ENCODE measurements at regions not wholly inside any gene's neighbourhood (a gene's known extent, or its start where the extent isn't known, plus 50 kb on each side); places are given as distances from the start of the nearest gene placed in this dataset.

DNA sequence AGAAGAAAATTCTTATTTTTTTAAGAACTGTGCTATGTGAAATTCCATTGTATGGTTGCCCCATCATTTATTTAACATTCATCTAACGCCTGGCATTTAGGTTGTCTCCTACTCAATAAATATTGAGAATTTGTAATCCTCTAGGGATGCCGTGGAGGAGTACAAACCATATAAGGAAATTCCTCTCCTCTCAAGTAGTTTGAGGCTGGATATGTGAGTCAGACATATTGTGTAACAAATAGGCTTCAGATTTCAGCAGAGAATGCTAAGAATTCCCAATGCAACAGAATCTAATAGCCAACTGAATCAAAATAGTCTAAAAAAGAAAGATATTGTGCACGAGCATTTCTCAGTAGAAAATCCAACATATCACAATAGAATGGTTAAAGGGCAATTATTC is 174.7 kb downstream of the OTOR start:
- peak overlapping the region; percentile 47 for H3K4me2 ChIP-seq (ENCODE audit: insufficient read depth, low read length)
- H3K36me3 ChIP-seq (ENCODE audit: insufficient read depth, low read length), result no peaks in the 10 kb centered on the region
- peak; percentile 91 for DNase-seq (ENCODE audit: insufficient read length, low spot score, missing footprints)
- H2AFZ ChIP-seq (ENCODE audit: low read length), result no peak overlapping the region
- no peak overlapping the region for H3K4me3 ChIP-seq (ENCODE audit: insufficient read depth, low read length)
- no peaks in the 10 kb centered on the region for H3K9me3 ChIP-seq (ENCODE audit: low read depth, low read length)
- no peaks in the 10 kb centered on the region for H4K20me1 ChIP-seq (ENCODE audit: insufficient read depth, low read length)
- H3K27ac ChIP-seq (ENCODE audit: low read depth, low read length), result peak overlapping the region; percentile 48
- peaks cover 13% of the 10 kb centered on the region for H3K4me1 ChIP-seq (ENCODE audit: insufficient read depth, low read length)
- TF ChIP-seq, protein P1, sequence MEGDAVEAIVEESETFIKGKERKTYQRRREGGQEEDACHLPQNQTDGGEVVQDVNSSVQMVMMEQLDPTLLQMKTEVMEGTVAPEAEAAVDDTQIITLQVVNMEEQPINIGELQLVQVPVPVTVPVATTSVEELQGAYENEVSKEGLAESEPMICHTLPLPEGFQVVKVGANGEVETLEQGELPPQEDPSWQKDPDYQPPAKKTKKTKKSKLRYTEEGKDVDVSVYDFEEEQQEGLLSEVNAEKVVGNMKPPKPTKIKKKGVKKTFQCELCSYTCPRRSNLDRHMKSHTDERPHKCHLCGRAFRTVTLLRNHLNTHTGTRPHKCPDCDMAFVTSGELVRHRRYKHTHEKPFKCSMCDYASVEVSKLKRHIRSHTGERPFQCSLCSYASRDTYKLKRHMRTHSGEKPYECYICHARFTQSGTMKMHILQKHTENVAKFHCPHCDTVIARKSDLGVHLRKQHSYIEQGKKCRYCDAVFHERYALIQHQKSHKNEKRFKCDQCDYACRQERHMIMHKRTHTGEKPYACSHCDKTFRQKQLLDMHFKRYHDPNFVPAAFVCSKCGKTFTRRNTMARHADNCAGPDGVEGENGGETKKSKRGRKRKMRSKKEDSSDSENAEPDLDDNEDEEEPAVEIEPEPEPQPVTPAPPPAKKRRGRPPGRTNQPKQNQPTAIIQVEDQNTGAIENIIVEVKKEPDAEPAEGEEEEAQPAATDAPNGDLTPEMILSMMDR (IDR thresholded peaks at IDR 0.05; ENCODE audit: extremely low read depth, low read depth, low read length), result no peak
- no peaks in the 10 kb centered on the region for H3K27me3 ChIP-seq (ENCODE audit: insufficient read depth, low read length)
- no peaks in the 10 kb centered on the region for H3K79me2 ChIP-seq (ENCODE audit: insufficient read depth, low read length)

DNA sequence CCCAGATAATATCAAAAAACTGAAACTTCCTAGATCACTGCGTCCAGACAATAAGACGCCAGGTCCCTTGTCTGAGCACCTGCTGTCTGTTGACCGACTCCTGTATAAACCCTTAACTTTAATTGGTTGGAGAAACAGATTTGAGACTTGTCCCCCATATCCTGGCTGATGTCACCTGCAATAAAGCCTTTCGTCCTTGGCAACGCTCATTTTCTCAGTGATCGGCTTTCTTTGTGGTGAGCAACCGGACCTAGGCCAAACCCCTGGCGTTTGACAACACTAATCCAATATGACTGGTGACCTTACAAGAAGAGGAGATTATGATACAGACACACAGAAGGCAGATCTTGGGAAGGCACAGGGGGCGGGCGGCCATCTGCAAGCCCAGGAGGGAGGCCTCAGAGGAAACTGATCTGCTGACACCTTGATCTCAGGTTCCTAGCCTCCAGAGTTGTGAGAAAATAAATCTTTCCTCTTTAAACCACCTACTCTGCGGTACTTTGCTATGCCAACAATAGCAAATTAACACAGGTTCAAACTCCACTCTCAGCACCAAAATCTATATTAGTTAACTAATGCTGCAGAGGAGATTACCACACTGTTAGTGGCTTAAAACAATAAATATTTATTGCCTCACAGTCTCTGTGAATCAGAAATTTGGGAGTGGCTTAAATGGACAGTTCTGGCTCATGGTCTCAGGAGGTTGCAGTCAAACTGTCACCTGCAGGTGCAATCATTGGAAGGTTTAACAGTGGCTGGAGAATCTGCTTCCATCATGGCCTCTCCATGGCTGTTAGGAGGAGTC is 178.7 kb downstream of the OTOR start:
- Histone ChIP-seq H3K27ac (ENCODE audit: low read depth, low read length) (no peak overlapping the region), H3K4me1 (ENCODE audit: insufficient read depth, low read length) (peaks cover 27% of the 10 kb centered on the region), H3K79me2 (ENCODE audit: insufficient read depth, low read length) (no peaks in the 10 kb centered on the region), H3K4me2 (ENCODE audit: insufficient read depth, low read length) (no peak overlapping the region), H3K9me3 (ENCODE audit: low read depth, low read length) (no peaks in the 10 kb centered on the region), H3K27me3 (ENCODE audit: insufficient read depth, low read length) (no peaks in the 10 kb centered on the region), H3K4me3 (ENCODE audit: insufficient read depth, low read length) (no peak overlapping the region), H4K20me1 (ENCODE audit: insufficient read depth, low read length) (no peaks in the 10 kb centered on the region), H3K36me3 (ENCODE audit: insufficient read depth, low read length) (no peaks in the 10 kb centered on the region), H2AFZ (ENCODE audit: low read length) (no peak overlapping the region)
- no peak for DNase-seq (ENCODE audit: insufficient read length, low spot score, missing footprints)
- TF ChIP-seq, protein P1 (IDR thresholded peaks at IDR 0.05; ENCODE audit: extremely low read depth, low read depth, low read length), result no peak

GRCh38 chr20:16929756-16930155 is 181.6 kb downstream of the OTOR start:
- H3K4me2 ChIP-seq (ENCODE audit: insufficient read depth, low read length), result peak overlapping the region; percentile 16
- H2AFZ ChIP-seq (ENCODE audit: low read length), result no peak overlapping the region
- TF ChIP-seq, protein P1 (IDR thresholded peaks at IDR 0.05; ENCODE audit: extremely low read depth, low read depth, low read length), result no peak

GRCh38 chr20:16930656-16931055 is 182.5 kb downstream of the OTOR start:
- no peak overlapping the region for H3K4me2 ChIP-seq (ENCODE audit: insufficient read depth, low read length)
- no peak overlapping the region for H3K27ac ChIP-seq (ENCODE audit: low read depth, low read length)
- H3K27me3 ChIP-seq (ENCODE audit: insufficient read depth, low read length), result no peaks in the 10 kb centered on the region
- H3K79me2 ChIP-seq (ENCODE audit: insufficient read depth, low read length), result no peaks in the 10 kb centered on the region
- no peaks in the 10 kb centered on the region for H3K9me3 ChIP-seq (ENCODE audit: low read depth, low read length)
- DNase-seq (ENCODE audit: insufficient read length, low spot score, missing footprints), result no peak
- TF ChIP-seq, protein P1 (IDR thresholded peaks at IDR 0.05; ENCODE audit: extremely low read depth, low read depth, low read length), result no peak
- no peak overlapping the region for H2AFZ ChIP-seq (ENCODE audit: low read length)
- no peak overlapping the region for H3K4me3 ChIP-seq (ENCODE audit: insufficient read depth, low read length)
- H3K4me1 ChIP-seq (ENCODE audit: insufficient read depth, low read length), result peaks cover 15% of the 10 kb centered on the region
- H4K20me1 ChIP-seq (ENCODE audit: insufficient read depth, low read length), result no peaks in the 10 kb centered on the region
- no peaks in the 10 kb centered on the region for H3K36me3 ChIP-seq (ENCODE audit: insufficient read depth, low read length)

More at GRCh38 chr20:16929756-16930155, 181.6 kb downstream of the OTOR start:
- Histone ChIP-seq H3K9me3 (ENCODE audit: low read depth, low read length) (no peaks in the 10 kb centered on the region), H3K27me3 (ENCODE audit: insufficient read depth, low read length) (no peaks in the 10 kb centered on the region), H4K20me1 (ENCODE audit: insufficient read depth, low read length) (no peaks in the 10 kb centered on the region), H3K36me3 (ENCODE audit: insufficient read depth, low read length) (no peaks in the 10 kb centered on the region), H3K4me1 (ENCODE audit: insufficient read depth, low read length) (peaks cover 15% of the 10 kb centered on the region), H3K27ac (ENCODE audit: low read depth, low read length) (peak overlapping the region; percentile 42), H3K4me3 (ENCODE audit: insufficient read depth, low read length) (no peak overlapping the region), H3K79me2 (ENCODE audit: insufficient read depth, low read length) (no peaks in the 10 kb centered on the region)
- peak; percentile 69 for DNase-seq (ENCODE audit: insufficient read length, low spot score, missing footprints)
